MCF 10A (cell line): ENCODE measurements at regions not wholly inside any gene's neighbourhood (a gene's known extent, or its start where the extent isn't known, plus 50 kb on each side); places are given as distances from the start of the nearest gene placed in this dataset.
"Not testable (repeated sequence)": the region's sequence is repeated elsewhere in the genome, so short reads cannot be mapped to it uniquely, and the experiment has no call there.

Experiments
- BruUV-seq: library from RNA; stranded (reverse); fragments of 400-500 nt; replicated peaks from 2 replicates; lab custom pipeline; 2021; lab: Mats Ljungman, UMichigan
- CTCF ChIA-PET: fragments of 300-600 bp; sonication (Branson Sonifier 250); formaldehyde crosslinking; extraction: SDS; loops from one replicate; lab custom pipeline; 2021; ENCODE audit warnings: antibody characterized with exemption, inconsistent platforms; lab: Yijun Ruan, JAX
- POLR2A ChIA-PET: fragments of 300-600, 350-650 bp; sonication (Branson Sonifier 250); formaldehyde crosslinking; extraction: SDS; loops from one replicate; lab custom pipeline; 2020; ENCODE audit warnings: antibody characterized with exemption, inconsistent platforms; lab: Yijun Ruan, JAX
- DNase-seq: peaks from one replicate; pipeline ENCODE4 v3.0.0-alpha.2; 2018; ENCODE audit not compliant: unreplicated experiment
- H3K27ac Mint-ChIP-seq: one replicate; pipeline ENCODE4 v1.8.0; 2022; ENCODE audit warnings: mild to moderate bottlenecking, low read depth, mixed read lengths; ENCODE audit not compliant: unreplicated experiment
- H3K27me3 Mint-ChIP-seq: one replicate; pipeline ENCODE4 v1.8.0; 2022; ENCODE audit warnings: mixed read lengths; ENCODE audit not compliant: insufficient read depth, unreplicated experiment
- H3K36me3 Mint-ChIP-seq: one replicate; pipeline ENCODE4 v1.8.0; 2022; ENCODE audit warnings: mild to moderate bottlenecking, moderate library complexity, mixed read lengths; ENCODE audit not compliant: insufficient read depth, unreplicated experiment
- H3K4me1 Mint-ChIP-seq: one replicate; pipeline ENCODE4 v1.8.0; 2022; ENCODE audit warnings: mixed read lengths; ENCODE audit not compliant: insufficient read depth, unreplicated experiment
- H3K4me3 Mint-ChIP-seq: one replicate; pipeline ENCODE4 v1.8.0; 2022; ENCODE audit warnings: mild to moderate bottlenecking, moderate library complexity, mixed read lengths; ENCODE audit not compliant: unreplicated experiment
- H3K9me3 Mint-ChIP-seq: one replicate; pipeline ENCODE4 v1.8.0; 2022; ENCODE audit warnings: mixed read lengths; ENCODE audit not compliant: unreplicated experiment
- intact Hi-C: fragments of 100-400 bp; cut with micrococcal nuclease; formaldehyde crosslinking; loops from 2 replicates; pipeline ENCODE4 v1.14.1; 2022
- TF ChIP-seq, protein P1 (sequence below): fragments of 200-600 bp; IDR thresholded peaks from one replicate; pipeline ENCODE4 v1.8.0; 2022; ENCODE audit warnings: antibody characterized with exemption, mild to moderate bottlenecking; ENCODE audit not compliant: unreplicated experiment

DNA sequence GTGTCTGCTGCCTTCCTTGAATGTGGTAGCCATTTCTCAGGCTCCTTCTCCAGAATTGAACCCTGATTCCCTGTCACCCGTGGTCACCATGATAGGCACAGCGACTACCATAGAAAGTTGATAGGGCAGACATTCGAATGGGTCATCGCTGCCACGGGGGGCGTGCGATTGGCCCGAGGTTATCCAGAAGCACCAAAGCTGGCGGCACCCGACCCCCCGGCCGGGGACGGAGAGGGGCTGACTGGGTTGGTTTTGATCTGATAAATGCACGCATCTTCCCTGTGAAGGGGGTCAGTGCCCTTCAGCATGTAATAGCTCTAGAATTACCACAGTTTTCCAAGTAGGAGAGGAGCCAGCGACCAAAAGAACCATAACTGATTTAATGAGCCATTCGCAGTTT is 94.0 kb upstream of the ANKRD30BL start:
- BruUV-seq, result no TSS peak
- CTCF ChIA-PET, result interaction anchor here (0.9 kb wide), 1 partner anchor 12 kb away, joined by 4 read pairs; no protein-coding TSS in a partner anchor
- POLR2A ChIA-PET, result no interaction called here
- TF ChIP-seq, protein P1, sequence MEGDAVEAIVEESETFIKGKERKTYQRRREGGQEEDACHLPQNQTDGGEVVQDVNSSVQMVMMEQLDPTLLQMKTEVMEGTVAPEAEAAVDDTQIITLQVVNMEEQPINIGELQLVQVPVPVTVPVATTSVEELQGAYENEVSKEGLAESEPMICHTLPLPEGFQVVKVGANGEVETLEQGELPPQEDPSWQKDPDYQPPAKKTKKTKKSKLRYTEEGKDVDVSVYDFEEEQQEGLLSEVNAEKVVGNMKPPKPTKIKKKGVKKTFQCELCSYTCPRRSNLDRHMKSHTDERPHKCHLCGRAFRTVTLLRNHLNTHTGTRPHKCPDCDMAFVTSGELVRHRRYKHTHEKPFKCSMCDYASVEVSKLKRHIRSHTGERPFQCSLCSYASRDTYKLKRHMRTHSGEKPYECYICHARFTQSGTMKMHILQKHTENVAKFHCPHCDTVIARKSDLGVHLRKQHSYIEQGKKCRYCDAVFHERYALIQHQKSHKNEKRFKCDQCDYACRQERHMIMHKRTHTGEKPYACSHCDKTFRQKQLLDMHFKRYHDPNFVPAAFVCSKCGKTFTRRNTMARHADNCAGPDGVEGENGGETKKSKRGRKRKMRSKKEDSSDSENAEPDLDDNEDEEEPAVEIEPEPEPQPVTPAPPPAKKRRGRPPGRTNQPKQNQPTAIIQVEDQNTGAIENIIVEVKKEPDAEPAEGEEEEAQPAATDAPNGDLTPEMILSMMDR, result no peak
- no peak for DNase-seq
- Mint-ChIP-seq H3K27ac (no peak overlapping the region), H3K4me1 (no peaks in the 10 kb centered on the region), H3K4me3 (no peak overlapping the region), H3K27me3 (no peaks in the 10 kb centered on the region), H3K36me3 (no peaks in the 10 kb centered on the region), H3K9me3 (peaks cover 4% of the 10 kb centered on the region)
- intact Hi-C loops, result no loop called here

DNA sequence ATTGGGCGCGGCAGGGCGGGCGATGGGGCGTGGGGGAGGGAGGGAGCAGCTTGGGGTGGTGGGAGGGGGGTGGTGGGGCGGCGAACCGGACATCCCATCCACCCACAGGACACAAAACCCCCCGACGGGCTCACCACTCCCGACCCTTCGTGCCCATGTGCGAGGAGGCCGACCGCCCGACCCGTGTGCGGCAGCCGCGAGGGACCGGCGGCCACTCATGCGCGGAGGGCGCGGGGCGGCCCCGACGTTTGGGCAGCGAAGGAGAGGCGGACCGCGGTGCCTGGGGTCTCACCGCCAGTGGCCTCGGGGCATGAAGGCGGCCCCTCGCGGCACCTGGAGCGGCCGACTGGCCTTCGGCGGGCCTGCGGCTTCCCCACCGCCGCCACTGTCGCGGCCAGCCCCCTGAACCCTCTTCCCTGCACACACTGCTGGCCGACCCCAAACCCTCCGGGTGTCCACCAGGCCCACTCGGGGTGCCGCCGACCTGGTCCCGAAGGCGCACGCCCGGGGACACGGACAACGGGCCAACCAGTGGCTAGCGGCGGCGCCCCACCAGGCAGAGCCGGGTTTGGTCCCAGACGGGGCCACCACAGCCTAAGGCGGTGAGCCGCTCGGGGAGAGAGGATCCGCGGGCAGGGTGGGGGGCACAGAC is 94.6 kb upstream of the ANKRD30BL start:
- H3K9me3 Mint-ChIP-seq, result peaks cover 4% of the 10 kb centered on the region
- no peak for DNase-seq
- TF ChIP-seq, protein P1, result no peak
- no TSS peak for BruUV-seq
- POLR2A ChIA-PET, result no interaction called here
- CTCF ChIA-PET, result no interaction called here
- no peak overlapping the region for H3K4me3 Mint-ChIP-seq
- H3K27ac Mint-ChIP-seq, result no peak overlapping the region
- H3K4me1 Mint-ChIP-seq, result no peaks in the 10 kb centered on the region
- intact Hi-C loops, result no loop called here
- H3K36me3 Mint-ChIP-seq, result no peaks in the 10 kb centered on the region
- H3K27me3 Mint-ChIP-seq, result no peaks in the 10 kb centered on the region

DNA sequence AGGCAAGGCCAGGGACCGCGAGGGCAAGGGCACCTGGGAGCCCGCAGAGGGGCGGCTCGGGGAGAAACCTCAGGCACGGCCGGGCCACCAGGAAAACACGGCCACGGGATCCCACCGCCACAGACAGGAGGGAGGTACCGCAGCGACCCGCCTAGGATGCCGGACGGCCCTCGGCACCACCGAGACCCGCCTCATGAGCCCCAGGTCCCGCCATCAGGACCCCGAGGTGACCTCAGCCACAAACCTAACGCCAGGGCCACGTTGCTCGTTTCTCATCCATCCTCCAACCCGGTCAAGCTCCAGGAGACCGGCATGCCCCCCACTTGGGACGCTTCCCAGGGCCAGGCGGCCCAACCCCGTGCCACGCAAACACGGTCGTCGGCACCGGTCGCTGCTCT is 95.2 kb upstream of the ANKRD30BL start:
- CTCF ChIA-PET, H3K9me3 Mint-ChIP-seq, H3K36me3 Mint-ChIP-seq, H3K4me3 Mint-ChIP-seq, DNase-seq, H3K27me3 Mint-ChIP-seq, BruUV-seq, intact Hi-C loops, POLR2A ChIA-PET, H3K4me1 Mint-ChIP-seq, H3K27ac Mint-ChIP-seq: not testable (repeated sequence)

DNA sequence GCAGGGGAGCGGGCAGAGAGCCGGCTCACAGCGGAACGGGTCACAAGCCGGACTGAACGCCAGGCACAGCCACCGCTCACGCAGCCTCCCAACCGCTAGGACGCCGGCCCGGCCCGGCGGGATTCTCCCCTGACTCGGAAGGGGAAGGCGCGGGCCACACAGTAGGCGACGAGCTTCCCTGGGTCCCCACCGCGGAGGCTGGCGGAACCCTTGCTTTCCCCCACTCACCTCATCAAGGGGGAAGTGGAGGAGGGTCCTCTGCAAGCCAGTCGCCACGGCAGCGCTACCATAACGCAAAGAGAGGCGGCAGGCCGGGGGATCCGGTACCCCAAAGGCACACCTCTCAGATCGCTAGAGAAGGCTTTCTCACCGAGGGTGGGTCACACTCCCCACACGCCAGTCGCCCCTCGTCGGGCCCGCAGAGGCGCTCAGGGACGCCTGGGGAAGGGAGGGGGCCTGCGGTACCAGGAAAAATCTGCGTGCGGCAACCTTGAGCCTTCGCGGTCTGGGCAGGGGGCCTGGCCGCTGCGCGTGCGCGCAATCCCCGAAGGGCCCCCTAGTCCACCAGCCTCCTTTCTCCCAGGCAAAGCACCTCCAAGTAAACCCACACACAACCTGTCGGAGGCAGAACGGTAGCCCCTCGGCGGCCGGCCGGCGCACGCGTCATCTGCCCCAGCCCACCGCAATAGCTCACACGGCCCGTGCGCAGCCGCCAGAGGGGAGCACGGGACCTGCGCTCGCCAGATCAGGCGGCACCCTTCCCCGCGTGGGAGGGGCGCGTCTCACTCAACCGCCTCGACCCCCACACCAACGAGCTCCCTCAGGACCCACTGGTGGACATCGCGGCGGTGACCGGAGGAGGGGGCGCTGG is 95.8 kb upstream of the ANKRD30BL start:
- DNase-seq, POLR2A ChIA-PET, BruUV-seq, H3K4me3 Mint-ChIP-seq, intact Hi-C loops, H3K27me3 Mint-ChIP-seq, H3K27ac Mint-ChIP-seq, H3K9me3 Mint-ChIP-seq, H3K36me3 Mint-ChIP-seq, CTCF ChIA-PET, H3K4me1 Mint-ChIP-seq: not testable (repeated sequence)

DNA sequence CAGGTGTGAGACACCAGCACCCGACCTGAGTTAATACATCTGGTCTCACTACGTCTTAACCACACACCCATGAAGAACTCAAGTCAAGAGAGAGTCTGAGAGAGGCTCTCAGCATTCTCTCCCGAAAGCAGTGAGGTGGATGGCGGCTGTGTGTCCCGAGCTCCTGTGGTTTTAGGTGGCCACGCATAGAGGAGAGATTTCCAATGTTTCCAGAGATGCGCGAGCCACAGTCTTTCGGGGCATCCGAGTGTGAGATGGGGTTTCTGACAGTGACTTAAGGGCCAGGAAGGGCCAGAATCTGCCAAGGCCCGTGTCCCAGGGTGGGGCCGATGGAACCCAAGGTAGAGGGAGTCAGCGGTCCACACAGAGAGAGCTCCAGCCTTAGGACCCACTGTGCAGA is 97.5 kb upstream of the ANKRD30BL start:
- DNase-seq, intact Hi-C loops, H3K4me1 Mint-ChIP-seq, CTCF ChIA-PET, H3K36me3 Mint-ChIP-seq, BruUV-seq, H3K4me3 Mint-ChIP-seq, POLR2A ChIA-PET, H3K27me3 Mint-ChIP-seq, H3K9me3 Mint-ChIP-seq, H3K27ac Mint-ChIP-seq: not testable (repeated sequence)

DNA sequence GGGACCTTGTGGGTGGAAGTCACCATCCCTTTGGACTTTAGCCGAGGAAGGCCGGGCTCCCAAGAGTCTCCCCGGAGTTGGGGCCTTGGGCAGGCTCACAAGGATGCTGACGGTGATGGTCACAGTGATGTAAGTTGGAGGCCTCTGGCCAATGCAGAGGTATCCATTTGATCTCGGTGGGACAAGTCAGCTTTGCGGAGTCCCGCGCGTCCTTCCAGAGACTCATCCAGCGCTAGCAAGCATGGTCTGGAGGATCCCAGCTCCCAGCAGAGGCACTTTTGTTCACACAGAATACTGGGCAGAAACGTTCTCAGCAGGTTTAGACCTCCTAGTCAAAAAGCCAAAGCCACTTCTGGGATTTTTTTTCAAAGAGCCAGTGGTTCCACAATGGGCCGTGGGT is 103.8 kb upstream of the ANKRD30BL start:
- intact Hi-C loops, result loop anchor here (5.0 to 10.0 kb wide), 3 partner anchors 279 to 1577 kb away; no protein-coding TSS in a partner anchor
- H3K27ac Mint-ChIP-seq, H3K36me3 Mint-ChIP-seq, DNase-seq, BruUV-seq, H3K27me3 Mint-ChIP-seq, CTCF ChIA-PET, H3K4me1 Mint-ChIP-seq, POLR2A ChIA-PET, H3K9me3 Mint-ChIP-seq, H3K4me3 Mint-ChIP-seq: not testable (repeated sequence)
